IMR-90 (cell line): ENCODE measurements at regions not wholly inside any gene's neighbourhood (a gene's known extent, or its start where the extent isn't known, plus 50 kb on each side); places are given as distances from the start of the nearest gene placed in this dataset.

Source experiments
- ATAC-seq: fragments of 200-7000 bp; cut with Tn5 transposase; 2 replicates; pipeline ENCODE4 v1.9.1; 2020; ENCODE audit warnings: low read depth, mild to moderate bottlenecking, moderate library complexity
- BruUV-seq: library from RNA; stranded (reverse); fragments of 400-500 nt; replicated peaks from 2 replicates; lab custom pipeline; 2021; lab: Mats Ljungman, UMichigan
- CTCF ChIA-PET: fragments of 300-600 bp; formaldehyde crosslinking; extraction: SDS; loops from one replicate; lab custom pipeline; 2021; ENCODE audit warnings: antibody characterized with exemption; lab: Yijun Ruan, JAX
- POLR2A ChIA-PET: fragments of 300-600 bp; sonication (Branson Sonifier 250); formaldehyde crosslinking; loops from one replicate; lab custom pipeline; 2022; ENCODE audit warnings: antibody characterized with exemption; ENCODE audit not compliant: unreplicated experiment; lab: Charles Lee
- DNase-seq: peaks from one replicate; pipeline ENCODE4 v3.0.0; 2013
- H2AFZ ChIP-seq: replicated peaks from 2 replicates; pipeline ENCODE3; 2013; ENCODE audit warnings: low read length, mild to moderate bottlenecking; ENCODE audit not compliant: poor library complexity
- H2AK5ac ChIP-seq: 2 replicates; pipeline ENCODE4 v1.6.1; 2013; ENCODE audit warnings: low read depth, low read length, inconsistent platforms
- H2AK9ac ChIP-seq: replicated peaks from 2 replicates; pipeline ENCODE3; 2013; ENCODE audit warnings: mild to moderate bottlenecking, low read depth, low read length, moderate library complexity; ENCODE audit not compliant: poor library complexity
- H2BK120ac ChIP-seq: 2 replicates; pipeline ENCODE4 v1.6.1; 2013; ENCODE audit warnings: low read depth, low read length, inconsistent platforms
- H2BK15ac ChIP-seq: 3 replicates; pipeline ENCODE4 v1.6.1; 2013; ENCODE audit warnings: low read depth, low read length, inconsistent platforms
- H2BK20ac ChIP-seq: 2 replicates; pipeline ENCODE4 v1.6.1; 2013; ENCODE audit warnings: low read depth, mild to moderate bottlenecking, inconsistent platforms, low read length, moderate library complexity
- H2BK5ac ChIP-seq: 2 replicates; pipeline ENCODE4 v1.6.1; 2013; ENCODE audit warnings: mild to moderate bottlenecking, low read depth, low read length, inconsistent platforms; ENCODE audit not compliant: poor library complexity, severe bottlenecking
- H3K14ac ChIP-seq: replicated peaks from 2 replicates; pipeline ENCODE4 v1.6.1; 2013; ENCODE audit warnings: low read depth, low read length, inconsistent platforms
- H3K18ac ChIP-seq: 2 replicates; pipeline ENCODE4 v1.6.1; 2013; ENCODE audit warnings: low read depth, low read length, control low read depth
- H3K23ac ChIP-seq: 2 replicates; pipeline ENCODE4 v1.6.1; 2013; ENCODE audit warnings: low read depth, low read length, inconsistent platforms
- H3K27ac ChIP-seq: 2 replicates; pipeline ENCODE4 v1.5.1; 2013; ENCODE audit warnings: mild to moderate bottlenecking, control low read depth, low read length; ENCODE audit not compliant: insufficient read depth
- H3K27me3 ChIP-seq: 2 replicates; pipeline ENCODE4 v1.6.1; 2013; ENCODE audit warnings: low read length; ENCODE audit not compliant: control insufficient read depth, insufficient read depth
- H3K36me3 ChIP-seq: 2 replicates; pipeline ENCODE4 v1.6.1; 2013; ENCODE audit warnings: low read length, mixed read lengths; ENCODE audit not compliant: control insufficient read depth, insufficient read depth
- H3K4ac ChIP-seq: 2 replicates; pipeline ENCODE4 v1.6.1; 2013; ENCODE audit warnings: low read depth, low read length, inconsistent platforms
- H3K4me1 ChIP-seq: 2 replicates; pipeline ENCODE4 v1.6.1; 2013; ENCODE audit warnings: low read length, mixed read lengths; ENCODE audit not compliant: control insufficient read depth, insufficient read depth
- H3K4me2 ChIP-seq: 2 replicates; pipeline ENCODE4 v1.6.1; 2013; ENCODE audit warnings: low read depth, mild to moderate bottlenecking, control low read depth, low read length, moderate library complexity
- H3K4me3 ChIP-seq: 2 replicates; pipeline ENCODE4 v1.5.1; 2013; ENCODE audit warnings: low read depth, mild to moderate bottlenecking, control low read depth, low read length, moderate library complexity; ENCODE audit not compliant: insufficient read depth
- H3K56ac ChIP-seq: 2 replicates; pipeline ENCODE4 v1.6.1; 2013; ENCODE audit warnings: low read length, inconsistent platforms; ENCODE audit not compliant: insufficient read depth; ENCODE audit errors: extremely low read depth
- H3K79me1 ChIP-seq, 2 experiments: 2 replicates each; pipeline ENCODE4 v1.6.1; 2013; ENCODE audit warnings: low read length in 2 of 2, inconsistent platforms in 1 of 2, low read depth in 1 of 2
- H3K9ac ChIP-seq: 2 replicates; pipeline ENCODE4 v1.6.1; 2013; ENCODE audit warnings: low read depth, low read length, control low read depth
- H3K9me1 ChIP-seq: 2 replicates; pipeline ENCODE4 v1.6.1; 2013; ENCODE audit warnings: low read length, inconsistent platforms; ENCODE audit not compliant: insufficient read depth
- H3K9me3 ChIP-seq: 2 replicates; pipeline ENCODE4 v1.6.1; 2013; ENCODE audit warnings: low read length; ENCODE audit not compliant: control insufficient read depth, insufficient read depth
- H4K20me1 ChIP-seq: 2 replicates; pipeline ENCODE4 v1.6.1; 2013; ENCODE audit warnings: low read length, inconsistent platforms; ENCODE audit not compliant: insufficient read depth
- H4K5ac ChIP-seq: 2 replicates; pipeline ENCODE4 v1.6.1; 2013; ENCODE audit warnings: mild to moderate bottlenecking, low read depth, low read length, control low read depth
- H4K8ac ChIP-seq, 2 experiments: 2 replicates each; pipeline ENCODE4 v1.6.1; 2013; ENCODE audit warnings: low read depth in 2 of 2, low read length in 2 of 2, control low read depth in 1 of 2, inconsistent platforms in 1 of 2
- H4K91ac ChIP-seq: 2 replicates; pipeline ENCODE4 v1.6.1; 2013; ENCODE audit warnings: low read depth, low read length, inconsistent platforms; ENCODE audit not compliant: insufficient read depth
- CEBPB ChIP-seq: IDR thresholded peaks from 2 replicates; pipeline ENCODE4 v1.6.1; 2012; ENCODE audit warnings: low read depth, low read length, improper control_type of control experiment
- RAD21 ChIP-seq: IDR thresholded peaks from 2 replicates; pipeline ENCODE4 v1.6.1; 2012; ENCODE audit warnings: low read length, improper control_type of control experiment
- WGBS, 2 experiments: methylation state at CpG; one replicate each; pipeline versions ENCODE4 v1.1.5 to v1.1.7; 2013; ENCODE audit warnings: missing lambda C conversion rate in 2 of 2; ENCODE audit not compliant: insufficient read length in 1 of 2; ENCODE audit errors: extremely low coverage in 2 of 2; 5-methylcytosine and 5-hydroxymethylcytosine counted together
- dilution Hi-C: fragments of 300-500 bp; cut with HindIII; formaldehyde crosslinking; loops from one replicate; pipeline ENCODE4 v1.14.3; 2018; ENCODE audit warnings: low sequenced_read_pairs; ENCODE audit not compliant: unreplicated experiment
- in situ Hi-C: fragments of 300-500 bp; cut with MboI; formaldehyde crosslinking; loops from 3 replicates; pipeline ENCODE4 v1.14.3; 2019; ENCODE audit warnings: low sequenced_read_pairs, inconsistent platforms, mixed read lengths
- intact Hi-C: fragments of 100-400 bp; cut with micrococcal nuclease; formaldehyde crosslinking; loops from 2 replicates; pipeline ENCODE4 v1.10.0; 2022
- TF ChIP-seq, protein P1 (sequence below): fragments of 150-350 bp; IDR thresholded peaks from 2 replicates; pipeline ENCODE4 v1.6.1; 2017; ENCODE audit warnings: mild to moderate bottlenecking, antibody characterized with exemption, low read length, low read depth

DNA sequence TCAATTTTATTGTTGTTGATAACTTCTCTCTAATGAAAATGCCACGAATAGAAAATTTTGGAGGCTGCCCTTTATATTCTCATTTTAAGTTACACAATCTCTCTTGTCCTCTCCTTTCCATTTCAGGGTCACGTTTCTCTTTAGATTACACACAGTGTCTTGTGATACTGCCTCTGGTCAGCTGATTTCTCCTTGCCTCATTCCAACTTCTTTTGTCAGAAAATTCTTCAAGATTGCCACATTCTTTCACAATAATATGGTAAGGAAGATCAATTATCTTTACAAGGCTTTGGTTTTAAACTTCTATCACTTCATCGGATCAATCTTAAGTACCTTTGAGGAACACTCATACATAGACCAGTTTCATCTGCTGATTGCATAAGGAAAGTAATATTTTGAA lies 370.3 kb downstream of the RFPL4B start:
- CTCF ChIA-PET = interaction anchor here (0.6 kb wide), 1 partner anchor 17 kb away, joined by 4 read pairs; no protein-coding TSS in a partner anchor
- 0 out of 2 replicates have a peak overlapping the region, but pooled peaks have one; percentile 40 for H2BK20ac ChIP-seq
- H2BK120ac ChIP-seq = no peak overlapping the region
- no peak overlapping the region for H2AFZ ChIP-seq
- intact Hi-C loops (no loop called here), in situ Hi-C loops (no loop called here), dilution Hi-C loops (no loop called here)
- H3K9ac ChIP-seq = no peak overlapping the region
- no peaks in the 10 kb centered on the region for H3K27me3 ChIP-seq
- no peak overlapping the region for H3K14ac ChIP-seq
- no peak overlapping the region for H3K56ac ChIP-seq
- no peak overlapping the region for H3K4me2 ChIP-seq
- POLR2A ChIA-PET = no interaction called here
- no peaks in the 10 kb centered on the region for H3K9me1 ChIP-seq
- H3K23ac ChIP-seq = no peak overlapping the region
- no peaks in the 10 kb centered on the region for H3K9me3 ChIP-seq
- WGBS, 2 experiments = no CpG with 5 or more reads among the region's 3 CpGs
- DNase-seq (peak; percentile 39), ATAC-seq (no peak)
- no peak overlapping the region for H3K18ac ChIP-seq
- H4K91ac ChIP-seq = no peak overlapping the region
- no peak overlapping the region for H2BK5ac ChIP-seq
- H4K8ac ChIP-seq = no peak overlapping the region
- no peaks in the 10 kb centered on the region; the same call in 1 of the 2 replicates for H3K4me1 ChIP-seq
- no peak overlapping the region for H3K4ac ChIP-seq
- H3K36me3 ChIP-seq = no peaks in the 10 kb centered on the region
- no peak overlapping the region for H2AK9ac ChIP-seq
- no peak overlapping the region for H3K27ac ChIP-seq
- H3K79me1 ChIP-seq = no peaks in the 10 kb centered on the region
- no peak overlapping the region for H4K5ac ChIP-seq
- H3K4me3 ChIP-seq = no peak overlapping the region
- no TSS peak for BruUV-seq
- H4K20me1 ChIP-seq = no peaks in the 10 kb centered on the region
- no peak overlapping the region for H2BK15ac ChIP-seq
- TF ChIP-seq CEBPB = peak; percentile 37; the same call in 1 of the 2 replicates
- no peak for TF ChIP-seq RAD21
- TF ChIP-seq, protein P1, sequence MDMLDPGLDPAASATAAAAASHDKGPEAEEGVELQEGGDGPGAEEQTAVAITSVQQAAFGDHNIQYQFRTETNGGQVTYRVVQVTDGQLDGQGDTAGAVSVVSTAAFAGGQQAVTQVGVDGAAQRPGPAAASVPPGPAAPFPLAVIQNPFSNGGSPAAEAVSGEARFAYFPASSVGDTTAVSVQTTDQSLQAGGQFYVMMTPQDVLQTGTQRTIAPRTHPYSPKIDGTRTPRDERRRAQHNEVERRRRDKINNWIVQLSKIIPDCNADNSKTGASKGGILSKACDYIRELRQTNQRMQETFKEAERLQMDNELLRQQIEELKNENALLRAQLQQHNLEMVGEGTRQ = peak; percentile 51; the same call in 1 of the 2 replicates
- no peak overlapping the region for H2AK5ac ChIP-seq
